Left forelimb (tissue), 1 donor: ENCODE measurements at regions not wholly inside any gene's neighbourhood (a gene's known extent, or its start where the extent isn't known, plus 50 kb on each side); places are given as distances from the start of the nearest gene placed in this dataset.

ENCODE experiments used
- DNase-seq: peaks from one replicate; pipeline ENCODE4 v3.0.0-alpha.2; 2018; ENCODE audit warnings: low spot score

- DNase-seq = no peak
Measured at GRCh38 chr2:217475791-217476190, 527.0 kb downstream of the TNS1 start.

GRCh38 chr2:217475101-217475500 is 527.7 kb downstream of the TNS1 start:
- no peak for DNase-seq

DNA sequence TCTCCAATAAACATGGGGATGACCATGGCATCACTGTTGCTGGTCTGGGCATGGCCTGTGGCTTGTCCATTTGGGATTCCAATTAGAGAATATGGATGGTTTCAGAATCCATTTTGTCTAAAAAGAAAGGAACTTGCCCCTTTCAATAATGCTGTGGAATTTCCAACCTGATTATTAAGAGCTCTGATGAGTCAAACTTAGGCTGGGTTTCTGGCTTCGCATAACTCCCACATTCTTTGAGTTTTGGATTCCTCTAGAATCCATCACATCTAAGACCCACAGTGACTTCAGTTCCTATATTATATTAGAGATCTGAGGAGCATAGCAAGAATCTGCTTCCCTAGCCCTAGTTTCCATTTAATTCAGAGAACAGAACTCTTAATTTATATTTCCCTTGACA is 531.5 kb downstream of the TNS1 start:
- no peak for DNase-seq

GRCh38 chr2:217469203-217469810 is 533.5 kb downstream of the TNS1 start:
- DNase-seq = no peak

DNA sequence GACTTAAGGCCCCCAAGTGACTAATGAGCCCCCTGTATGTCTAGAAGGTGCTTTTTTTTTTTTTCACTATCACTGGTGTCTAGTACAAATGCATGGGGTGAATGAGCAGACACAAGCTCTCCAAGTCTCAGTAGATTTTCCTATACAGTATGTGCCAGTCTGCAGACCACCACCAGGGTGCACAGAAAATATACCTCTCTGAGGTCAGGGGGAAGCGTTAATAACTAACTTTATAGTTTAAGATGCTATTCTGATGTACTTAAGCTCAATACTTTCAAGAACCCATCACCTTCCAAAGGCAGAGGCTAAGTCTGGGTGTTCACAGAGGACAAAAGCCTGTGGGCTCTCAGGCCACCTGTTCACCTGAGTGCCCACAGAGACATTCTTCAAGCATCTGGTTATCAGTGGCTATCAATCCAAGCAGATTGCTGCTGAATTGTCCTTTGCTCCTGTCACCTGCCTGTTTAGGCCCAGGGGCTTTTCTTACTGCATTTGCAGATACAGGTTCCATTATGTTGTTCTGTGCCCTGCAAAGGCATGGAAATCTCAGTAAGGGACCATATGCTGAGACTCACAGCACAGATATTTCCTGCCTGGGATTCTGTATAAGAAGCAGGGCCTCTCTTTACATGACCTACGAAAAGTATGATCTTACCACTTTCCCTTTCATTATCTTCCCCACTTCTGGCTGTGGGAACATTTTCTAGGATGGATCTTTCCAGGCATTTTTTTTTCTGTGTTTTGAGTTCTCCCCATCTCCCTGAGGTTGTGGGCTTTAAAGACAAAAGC is 534.6 kb downstream of the TNS1 start:
- DNase-seq = no peak

DNA sequence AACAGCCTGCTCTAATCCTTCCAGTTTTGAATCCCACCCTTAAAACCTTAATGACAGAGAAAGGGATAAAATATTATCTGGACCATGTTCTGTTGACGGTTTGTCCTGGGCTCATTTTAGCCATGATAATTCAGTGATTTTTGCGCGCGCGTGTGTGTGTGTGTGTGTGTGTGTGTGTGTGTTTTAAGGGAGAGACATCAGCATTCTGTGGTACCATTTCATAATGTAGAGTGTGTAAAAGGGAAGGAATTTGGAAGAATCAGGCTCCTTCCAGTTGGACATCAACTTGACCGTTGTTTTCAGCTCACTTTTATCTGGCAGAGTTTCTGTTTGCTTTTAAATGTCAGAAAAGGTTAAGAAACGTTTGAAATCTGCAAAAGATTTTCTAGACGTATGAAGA is 535.5 kb downstream of the TNS1 start:
- no peak for DNase-seq

- DNase-seq = no peak
Measured at GRCh38 chr2:217466805-217467204, 536.0 kb downstream of the TNS1 start.

DNA sequence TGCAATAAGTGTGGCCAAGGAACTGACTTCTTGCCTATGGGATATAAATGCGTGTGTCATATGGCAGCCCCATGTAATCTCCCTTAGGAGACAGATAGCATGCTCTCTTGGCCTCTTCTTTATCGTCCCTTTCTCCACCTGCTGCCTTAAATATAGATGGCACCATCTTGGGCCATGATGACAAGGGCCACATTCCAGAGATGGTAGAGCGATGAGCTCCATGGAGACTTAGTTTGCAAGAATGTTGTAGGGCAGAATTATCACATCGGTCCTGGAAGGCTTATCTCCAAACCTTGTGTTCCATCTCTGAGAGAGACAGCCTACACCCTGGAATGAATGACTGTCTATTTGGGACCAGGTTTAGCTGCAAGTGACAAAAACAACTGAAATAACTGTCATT is 536.7 kb downstream of the TNS1 start:
- no peak for DNase-seq

GRCh38 chr2:217465100-217465499 is 537.7 kb downstream of the TNS1 start:
- DNase-seq = no peak

DNA sequence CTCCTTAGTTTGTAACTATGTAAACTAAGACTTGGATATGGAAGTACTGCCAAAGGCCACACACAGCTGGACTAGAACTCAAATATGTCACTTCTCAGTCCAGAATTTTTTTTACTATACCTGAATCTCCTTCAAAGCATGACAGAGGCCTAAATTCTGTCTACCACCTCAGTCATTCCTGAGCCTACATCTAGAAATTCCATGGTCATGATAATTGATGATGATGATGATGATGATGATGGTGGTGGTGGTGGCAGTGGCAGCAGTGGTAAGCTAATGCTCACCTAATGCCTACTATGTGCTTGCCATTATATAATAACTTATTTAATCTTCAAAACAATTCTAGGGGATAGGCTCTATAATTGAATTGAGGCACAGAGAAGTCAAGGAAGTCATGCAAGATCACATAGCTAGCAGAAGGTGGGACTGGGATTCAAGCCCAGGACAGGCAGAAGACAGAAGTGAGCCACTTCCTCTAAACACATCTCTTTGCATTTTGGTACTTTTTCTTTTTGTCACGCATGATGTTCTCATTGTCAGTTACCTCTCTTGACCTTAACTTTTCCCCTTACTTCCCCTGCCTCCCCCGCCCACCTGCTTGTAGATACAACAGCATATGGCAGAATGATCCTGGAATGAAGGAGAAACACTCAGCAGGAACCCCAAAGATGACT is 539.3 kb downstream of the TNS1 start:
- no peak for DNase-seq

DNA sequence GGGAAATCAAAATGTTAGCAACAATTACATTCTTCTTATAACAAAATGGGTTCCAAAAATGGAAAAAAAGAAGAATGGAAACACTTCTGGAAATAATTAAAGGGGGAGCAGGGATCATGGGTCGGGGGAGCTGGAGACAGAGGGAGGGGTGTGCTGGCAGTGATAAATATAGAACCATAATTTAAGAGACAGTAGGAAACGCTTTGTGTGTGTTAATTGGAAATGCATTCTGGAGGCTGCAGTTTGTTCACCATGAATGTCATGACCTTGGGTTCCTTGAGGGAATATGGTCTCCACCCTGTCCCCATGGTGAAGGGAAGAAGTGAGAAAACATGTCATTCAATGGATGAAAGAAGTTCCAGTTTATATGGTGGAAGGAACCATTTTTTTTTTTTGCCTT is 540.7 kb downstream of the TNS1 start:
- DNase-seq = no peak

- no peak for DNase-seq
Measured at GRCh38 chr2:217461674-217462073, 541.1 kb downstream of the TNS1 start.

GRCh38 chr2:217459680-217460405 is 543.0 kb downstream of the TNS1 start:
- no peak for DNase-seq

GRCh38 chr2:217459016-217459415 is 543.8 kb downstream of the TNS1 start:
- no peak for DNase-seq

DNA sequence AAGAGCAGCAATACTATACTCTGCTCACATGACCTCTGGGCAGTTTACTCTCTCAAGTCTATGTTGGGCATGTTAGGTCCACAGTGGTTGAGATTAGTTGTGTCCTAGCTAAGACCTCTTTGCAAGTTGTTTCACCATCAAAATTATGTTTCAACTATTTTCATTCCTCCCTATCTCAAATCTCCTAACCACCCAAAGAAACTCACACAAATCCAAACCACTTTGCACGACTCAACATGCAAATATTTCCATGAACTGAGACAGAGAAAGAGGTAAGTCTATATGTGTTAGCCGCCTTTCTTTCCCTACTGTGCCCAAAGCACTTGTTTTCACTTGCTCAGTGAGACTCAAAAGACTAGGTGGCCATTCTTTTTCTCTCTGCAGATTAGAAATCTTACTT is 546.8 kb downstream of the TNS1 start:
- no peak for DNase-seq

GRCh38 chr2:217452928-217453327 is 549.9 kb downstream of the TNS1 start:
- no peak for DNase-seq

DNA sequence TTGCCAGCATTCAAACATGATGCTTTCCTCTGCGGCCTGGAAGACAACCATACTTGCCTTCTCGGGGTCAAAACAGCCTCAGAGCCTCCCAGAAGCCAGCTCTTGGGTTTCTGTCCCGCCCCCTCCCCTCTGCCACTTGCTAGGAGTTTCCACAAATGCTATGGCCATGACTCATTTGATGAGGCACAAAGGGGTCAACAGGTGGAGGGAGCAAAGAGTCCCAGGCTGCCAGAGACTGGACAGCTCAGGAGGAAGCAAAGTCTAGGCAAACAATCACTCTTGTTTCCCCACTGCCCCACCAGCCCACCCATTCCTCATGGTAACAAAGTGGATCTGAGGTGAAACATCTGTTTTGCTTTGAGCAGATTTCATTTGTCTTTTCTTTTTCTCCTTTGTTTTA is 551.1 kb downstream of the TNS1 start:
- no peak for DNase-seq

- no peak for DNase-seq
Measured at GRCh38 chr2:217449444-217449843, 553.4 kb downstream of the TNS1 start.

- no peak for DNase-seq
Measured at GRCh38 chr2:217448860-217449259, 553.9 kb downstream of the TNS1 start.

GRCh38 chr2:217445723-217446122 is 557.1 kb downstream of the TNS1 start:
- DNase-seq = no peak

GRCh38 chr2:217444932-217445331 is 557.9 kb downstream of the TNS1 start:
- DNase-seq = no peak

- no peak for DNase-seq
Measured at GRCh38 chr2:217444509-217444908, 558.3 kb downstream of the TNS1 start.

DNA sequence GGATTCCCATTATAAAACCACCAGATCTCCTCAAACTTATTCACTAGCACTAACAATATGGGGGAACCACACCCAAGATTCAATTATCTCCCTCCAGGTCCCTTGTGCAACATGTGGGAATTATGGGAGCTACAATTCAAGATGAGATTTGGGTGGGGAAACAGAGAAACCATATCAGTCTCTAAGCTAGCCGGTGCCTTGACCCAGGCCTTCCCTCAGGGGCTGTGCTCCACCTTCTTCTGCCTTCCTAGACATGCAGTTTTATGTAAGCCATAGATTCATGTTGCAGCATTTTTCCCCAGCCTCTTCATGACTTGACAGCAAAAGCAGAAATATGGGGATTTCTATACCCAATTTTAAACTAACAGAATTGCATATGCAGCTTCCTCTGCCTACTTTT is 559.2 kb downstream of the TNS1 start:
- no peak for DNase-seq
